ENCODE measurements at regions not wholly inside any gene's neighbourhood (a gene's known extent, or its start where the extent isn't known, plus 50 kb on each side); places are given as distances from the start of the nearest gene placed in this dataset.

GRCh38 chr21:16258844-16259611, 529.2 kb downstream of the USP25 start:
- TF ChIP-seq POLR2A (IDR thresholded peaks at IDR 0.05) (no peak), CTCF (IDR thresholded peaks at IDR 0.05) (no peak), POLR2AphosphoS5 (IDR thresholded peaks at IDR 0.05) (no peak)

Measured in prostate gland (tissue), 2 donors.